ENCODE measurements at regions not wholly inside any gene's neighbourhood (a gene's known extent, or its start where the extent isn't known, plus 50 kb on each side); places are given as distances from the start of the nearest gene placed in this dataset.

DNA sequence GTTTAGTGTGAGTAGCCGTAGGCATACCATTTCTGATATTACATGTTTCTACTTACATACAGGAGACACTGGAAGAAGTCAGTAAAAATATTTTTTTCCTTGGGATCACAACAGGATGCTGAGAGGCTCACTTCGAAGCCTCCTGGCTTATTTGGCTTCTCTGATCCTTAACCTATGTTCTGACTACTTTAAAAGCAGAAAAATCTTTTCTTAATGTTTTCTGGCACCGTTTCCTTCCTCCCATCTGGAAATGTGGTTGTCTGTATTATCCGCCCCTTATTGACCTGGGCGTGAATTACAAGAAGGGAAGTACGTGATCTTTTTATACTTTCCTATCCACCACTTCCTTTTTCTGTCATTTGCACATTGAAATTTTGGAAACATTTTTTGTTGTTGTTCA is 379.6 kb downstream of the COL12A1 start:
- TF ChIP-seq POLR2AphosphoS5 (IDR thresholded peaks at IDR 0.05; ENCODE audit: low read depth) (no peak), CTCF (conservative IDR thresholded peaks at IDR 0.05; ENCODE audit: low read depth in 2 of 2) (no peak), CREB1 (CRISPR knock-in tag; IDR thresholded peaks at IDR 0.05; ENCODE audit: low read depth) (no peak), EZH2 (IDR thresholded peaks at IDR 0.05; ENCODE audit: low read depth, unreplicated experiment) (no peak), REST (IDR thresholded peaks at IDR 0.05; ENCODE audit: unreplicated experiment) (no peak), ZNF462 (CRISPR knock-in tag; IDR thresholded peaks at IDR 0.05) (no peak), EZH2phosphoT487 (IDR thresholded peaks at IDR 0.05; ENCODE audit: unreplicated experiment) (no peak), JUNB (IDR thresholded peaks at IDR 0.05; ENCODE audit: unreplicated experiment) (no peak), ZNF331 (CRISPR knock-in tag; IDR thresholded peaks at IDR 0.05; ENCODE audit: low read depth) (no peak), NANOG (IDR thresholded peaks at IDR 0.05; ENCODE audit: borderline replicate concordance) (no peak), ZNF114 (CRISPR knock-in tag; IDR thresholded peaks at IDR 0.05) (no peak)
- TF ChIP-seq, protein P1, sequence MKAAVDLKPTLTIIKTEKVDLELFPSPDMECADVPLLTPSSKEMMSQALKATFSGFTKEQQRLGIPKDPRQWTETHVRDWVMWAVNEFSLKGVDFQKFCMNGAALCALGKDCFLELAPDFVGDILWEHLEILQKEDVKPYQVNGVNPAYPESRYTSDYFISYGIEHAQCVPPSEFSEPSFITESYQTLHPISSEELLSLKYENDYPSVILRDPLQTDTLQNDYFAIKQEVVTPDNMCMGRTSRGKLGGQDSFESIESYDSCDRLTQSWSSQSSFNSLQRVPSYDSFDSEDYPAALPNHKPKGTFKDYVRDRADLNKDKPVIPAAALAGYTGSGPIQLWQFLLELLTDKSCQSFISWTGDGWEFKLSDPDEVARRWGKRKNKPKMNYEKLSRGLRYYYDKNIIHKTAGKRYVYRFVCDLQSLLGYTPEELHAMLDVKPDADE (IDR thresholded peaks at IDR 0.05): no peak

All from GM23338 (cell line).